Panc1 (cell line): ENCODE measurements at regions not wholly inside any gene's neighbourhood (a gene's known extent, or its start where the extent isn't known, plus 50 kb on each side); places are given as distances from the start of the nearest gene placed in this dataset.

ENCODE experiments used
- ATAC-seq: fragments of 200-7000 bp; cut with Tn5 transposase; 2 replicates; pipeline ENCODE4 v1.9.1; 2020; ENCODE audit warnings: mild to moderate bottlenecking, moderate library complexity
- BruUV-seq: library from RNA; stranded (reverse); fragments of 400-500 nt; replicated peaks from 2 replicates; lab custom pipeline; 2021; lab: Mats Ljungman, UMichigan
- CTCF ChIA-PET: fragments of 300-600 bp; sonication (Branson Sonifier 250); formaldehyde crosslinking; loops from one replicate; lab custom pipeline; 2022; ENCODE audit warnings: antibody characterized with exemption; lab: Charles Lee
- POLR2A ChIA-PET: fragments of 300-600 bp; sonication (Branson Sonifier 250); formaldehyde crosslinking; loops from one replicate; lab custom pipeline; 2022; ENCODE audit warnings: antibody characterized with exemption; lab: Charles Lee
- DNase-seq: peaks from one replicate; pipeline ENCODE4 v3.0.0-alpha.2; 2010; ENCODE audit warnings: low read depth, low spot score
- H3K27ac ChIP-seq: 2 replicates; pipeline ENCODE4 v1.5.1; 2011; ENCODE audit warnings: mild to moderate bottlenecking, low read length, inconsistent platforms
- H3K27me3 ChIP-seq: fragments of 200-500 bp; sonication (Bioruptor generic); 2 replicates; pipeline ENCODE4 v1.6.0; 2014; ENCODE audit warnings: low read length, inconsistent platforms; ENCODE audit not compliant: control insufficient read depth, insufficient read depth
- H3K36me3 ChIP-seq: fragments of 200-500 bp; sonication (Bioruptor generic); 2 replicates; pipeline ENCODE4 v1.5.1; 2014; ENCODE audit warnings: inconsistent platforms, mild to moderate bottlenecking, low read length, moderate library complexity; ENCODE audit not compliant: control insufficient read depth, insufficient read depth
- H3K4me1 ChIP-seq: 2 replicates; pipeline ENCODE4 v1.5.1; 2011; ENCODE audit warnings: inconsistent platforms, mild to moderate bottlenecking, low read length, moderate library complexity; ENCODE audit not compliant: control insufficient read depth, insufficient read depth
- H3K4me3 ChIP-seq, 2 experiments: 2 replicates each; pipeline ENCODE4 v1.5.1; 2011 to 2012; ENCODE audit warnings: low read depth in 2 of 2, low read length in 2 of 2, mild to moderate bottlenecking in 2 of 2, inconsistent platforms in 1 of 2, moderate library complexity in 1 of 2
- H3K9me3 ChIP-seq: fragments of 200-500 bp; sonication (Bioruptor generic); 2 replicates; pipeline ENCODE4 v1.5.1; 2014; ENCODE audit warnings: low read depth, mild to moderate bottlenecking, inconsistent platforms, low read length, moderate library complexity; ENCODE audit not compliant: control insufficient read depth, insufficient read depth
- CTCF ChIP-seq: fragments of 450-650 bp; IDR thresholded peaks from 2 replicates; pipeline ENCODE4 v1.5.1; 2017; ENCODE audit warnings: mild to moderate bottlenecking
- POLR2AphosphoS5 ChIP-seq: IDR thresholded peaks from 2 replicates; pipeline ENCODE4 v1.6.1; 2012; ENCODE audit warnings: mild to moderate bottlenecking, low read depth, low read length, moderate library complexity
- REST ChIP-seq, 2 experiments: IDR thresholded peaks; 2 replicates each; pipeline ENCODE4 v1.6.1; 2011 to 2012; ENCODE audit warnings: low read depth in 2 of 2, control low read depth in 1 of 2, low read length in 1 of 2, mild to moderate bottlenecking in 1 of 2, moderate library complexity in 1 of 2; ENCODE audit not compliant: insufficient read depth in 1 of 2
- SIN3A ChIP-seq: IDR thresholded peaks from 2 replicates; pipeline ENCODE4 v1.6.1; 2012; ENCODE audit warnings: low read depth, mild to moderate bottlenecking, low read length, moderate library complexity, borderline replicate concordance; ENCODE audit not compliant: insufficient read depth
- TCF7L2 ChIP-seq: IDR thresholded peaks from 2 replicates; pipeline ENCODE4 v1.6.1; 2011; ENCODE audit warnings: mild to moderate bottlenecking, low read depth, low read length, inconsistent platforms
- in situ Hi-C: cut with HindIII; loops from 2 replicates; pipeline ENCODE4 v1.10.0; 2016; ENCODE audit warnings: low sequenced_read_pairs, low pct_unique_long_range_greater_than_20kb
- intact Hi-C: fragments of 100-400 bp; cut with micrococcal nuclease; formaldehyde crosslinking; loops from one replicate; pipeline ENCODE4 v1.10.0; 2022; ENCODE audit not compliant: unreplicated experiment

- Histone ChIP-seq H3K36me3 (no peaks in the 10 kb centered on the region), H3K9me3 (no peaks in the 10 kb centered on the region), H3K4me3 (no peak overlapping the region), H3K4me1 (no peaks in the 10 kb centered on the region), H3K27ac (no peak overlapping the region), H3K27me3 (no peaks in the 10 kb centered on the region)
- DNase-seq = no peak
- ATAC-seq = no peak
- ChIA-PET CTCF (no interaction called here), POLR2A (no interaction called here)
- BruUV-seq = no TSS peak
- in situ Hi-C loops (no loop called here), intact Hi-C loops (no loop called here)
- TF ChIP-seq SIN3A (no peak), CTCF (no peak)
Measured at GRCh38 chr16:17776888-17777287, 306.1 kb upstream of the XYLT1 start.

GRCh38 chr16:17776465-17776864 is 305.7 kb upstream of the XYLT1 start:
- DNase-seq = no peak
- Histone ChIP-seq H3K9me3 (no peaks in the 10 kb centered on the region), H3K4me1 (no peaks in the 10 kb centered on the region), H3K36me3 (no peaks in the 10 kb centered on the region), H3K27me3 (no peaks in the 10 kb centered on the region), H3K27ac (no peak overlapping the region), H3K4me3 (no peak overlapping the region)
- TF ChIP-seq POLR2AphosphoS5 = no peak
- TF ChIP-seq TCF7L2 = no peak
- TF ChIP-seq REST (IDR thresholded peaks at IDR 0.05; ENCODE audit: insufficient read depth in 1 of 2, low read depth in 2 of 2, low read length in 1 of 2) = no peak
- TF ChIP-seq CTCF = no peak
- no peak for TF ChIP-seq SIN3A
- intact Hi-C loops = no loop called here
- no peak for ATAC-seq
- no TSS peak for BruUV-seq
- in situ Hi-C loops = no loop called here
- CTCF ChIA-PET = no interaction called here
- POLR2A ChIA-PET = no interaction called here

GRCh38 chr16:17775061-17775460 is 304.3 kb upstream of the XYLT1 start:
- ATAC-seq = no peak
- no peak overlapping the region for H3K4me3 ChIP-seq
- H3K4me1 ChIP-seq = no peaks in the 10 kb centered on the region
- H3K27me3 ChIP-seq = no peaks in the 10 kb centered on the region
- no peaks in the 10 kb centered on the region for H3K36me3 ChIP-seq
- TF ChIP-seq REST (IDR thresholded peaks at IDR 0.05; ENCODE audit: insufficient read depth in 1 of 2, low read depth in 2 of 2, low read length in 1 of 2) = no peak
- TF ChIP-seq SIN3A = no peak
- no peak for TF ChIP-seq POLR2AphosphoS5
- TF ChIP-seq CTCF = no peak
- H3K9me3 ChIP-seq = no peaks in the 10 kb centered on the region
- ChIA-PET POLR2A (no interaction called here), CTCF (no interaction called here)
- H3K27ac ChIP-seq = no peak overlapping the region
- in situ Hi-C loops (no loop called here), intact Hi-C loops (no loop called here)
- no peak for DNase-seq
- BruUV-seq = no TSS peak
